PC-3 (cell line): ENCODE measurements at regions not wholly inside any gene's neighbourhood (a gene's known extent, or its start where the extent isn't known, plus 50 kb on each side); places are given as distances from the start of the nearest gene placed in this dataset.
"Not testable (repeated sequence)": the region's sequence is repeated elsewhere in the genome, so short reads cannot be mapped to it uniquely, and the experiment has no call there.

Experiments used
- ATAC-seq: fragments of 200-7000 bp; cut with Tn5 transposase; 2 replicates; pipeline ENCODE4 v1.9.1; 2020; ENCODE audit warnings: mild to moderate bottlenecking, moderate library complexity
- BruUV-seq: library from RNA; stranded (reverse); fragments of 400-500 nt; replicated peaks from 2 replicates; lab custom pipeline; 2021; lab: Mats Ljungman, UMichigan
- CTCF ChIA-PET: fragments of 300-600 bp; sonication (Branson Sonifier 250); formaldehyde crosslinking; loops from one replicate; lab custom pipeline; 2022; ENCODE audit warnings: antibody characterized with exemption; lab: Charles Lee
- POLR2A ChIA-PET: fragments of 300-600 bp; sonication (Branson Sonifier 250); formaldehyde crosslinking; loops from one replicate; lab custom pipeline; 2022; ENCODE audit warnings: antibody characterized with exemption; ENCODE audit not compliant: unreplicated experiment; lab: Charles Lee
- DNase-seq: peaks from one replicate; pipeline ENCODE4 v3.0.0-alpha.2; 2015
- H2AFZ ChIP-seq: fragments of 300-600 bp; sonication (generic); 2 replicates; pipeline ENCODE4 v1.6.0; 2016; ENCODE audit warnings: antibody characterized with exemption, low read length
- H3F3A ChIP-seq: fragments of 300-600 bp; sonication (generic); one replicate; pipeline ENCODE4 v1.6.0; 2017; ENCODE audit warnings: antibody characterized with exemption, low read length, control low read depth, mild to moderate bottlenecking; ENCODE audit not compliant: unreplicated experiment
- H3K27ac ChIP-seq: fragments of 300-600 bp; sonication (generic); 2 replicates; pipeline ENCODE4 v1.5.1; 2016; ENCODE audit warnings: mild to moderate bottlenecking, low read length
- H3K27me3 ChIP-seq: fragments of 300-600 bp; sonication (generic); 2 replicates; pipeline ENCODE4 v1.6.1; 2016; ENCODE audit warnings: low read length, mixed read lengths
- H3K36me3 ChIP-seq: fragments of 300-600 bp; sonication (generic); 2 replicates; pipeline ENCODE4 v1.6.1; 2016; ENCODE audit warnings: low read depth, mixed run types, low read length, mixed read lengths
- H3K4me1 ChIP-seq: fragments of 300-600 bp; sonication (generic); 2 replicates; pipeline ENCODE4 v1.5.1; 2016; ENCODE audit warnings: low read length; ENCODE audit not compliant: insufficient read depth
- H3K4me2 ChIP-seq: fragments of 300-600 bp; sonication (generic); 2 replicates; pipeline ENCODE4 v1.6.0; 2016; ENCODE audit warnings: low read length
- H3K4me3 ChIP-seq: fragments of 300-600 bp; sonication (generic); 2 replicates; pipeline ENCODE4 v1.5.1; 2016; ENCODE audit warnings: mild to moderate bottlenecking, low read length, mixed read lengths
- H3K79me2 ChIP-seq: fragments of 300-600 bp; sonication (generic); 2 replicates; pipeline ENCODE4 v1.6.1; 2017; ENCODE audit warnings: low read length, mixed read lengths
- H3K9ac ChIP-seq: fragments of 300-600 bp; sonication (generic); 2 replicates; pipeline ENCODE4 v1.6.0; 2016; ENCODE audit warnings: mild to moderate bottlenecking, low read length
- H3K9me2 ChIP-seq: fragments of 300-600 bp; sonication (generic); replicated peaks from 2 replicates; pipeline ENCODE4 v1.6.1; 2016; ENCODE audit warnings: mixed run types, low read length, mixed read lengths
- H3K9me3 ChIP-seq: fragments of 300-600 bp; sonication (generic); 2 replicates; pipeline ENCODE4 v1.6.1; 2016; ENCODE audit warnings: low read length, mixed read lengths
- H4K20me1 ChIP-seq: fragments of 300-600 bp; sonication (generic); 2 replicates; pipeline ENCODE4 v1.6.1; 2016; ENCODE audit warnings: low read length, mixed read lengths
- CTCF ChIP-seq: fragments of 300-600 bp; sonication (generic); conservative IDR thresholded peaks from 2 replicates; pipeline ENCODE4 v1.5.1; 2017; ENCODE audit warnings: antibody characterized with exemption, low read depth, mild to moderate bottlenecking, low read length
- EZH2 ChIP-seq: fragments of 300-600 bp; sonication (generic); IDR thresholded peaks from one replicate; pipeline ENCODE4 v1.6.1; 2017; ENCODE audit warnings: antibody characterized with exemption, mild to moderate bottlenecking, low read length; ENCODE audit not compliant: unreplicated experiment
- EZH2phosphoT487 ChIP-seq: fragments of 300-600 bp; sonication (generic); IDR thresholded peaks from 2 replicates; pipeline ENCODE4 v1.6.1; 2018; ENCODE audit warnings: mild to moderate bottlenecking, antibody characterized with exemption, low read length, borderline replicate concordance
- intact Hi-C: fragments of 100-400 bp; cut with micrococcal nuclease; formaldehyde crosslinking; loops from 2 replicates; pipeline ENCODE4 v1.9.0; 2023

GRCh38 chr15:69924531-69924930 is 173.2 kb downstream of the TLE3 start:
- Histone ChIP-seq H4K20me1 (no peaks in the 10 kb centered on the region), H3K9me3 (no peaks in the 10 kb centered on the region), H2AFZ (no peak overlapping the region), H3K4me2 (no peak overlapping the region), H3K9ac (no peak overlapping the region), H3K4me1 (no peaks in the 10 kb centered on the region), H3F3A (no peaks in the 10 kb centered on the region), H3K4me3 (no peak overlapping the region), H3K27me3 (no peaks in the 10 kb centered on the region), H3K9me2 (no peaks in the 10 kb centered on the region), H3K27ac (no peak overlapping the region), H3K79me2 (no peaks in the 10 kb centered on the region), H3K36me3 (no peaks in the 10 kb centered on the region)
- no peak for TF ChIP-seq EZH2
- TF ChIP-seq CTCF: no peak
- TF ChIP-seq EZH2phosphoT487: no peak
- ATAC-seq (no peak), DNase-seq (no peak)
- BruUV-seq: no TSS peak
- POLR2A ChIA-PET: no interaction called here
- CTCF ChIA-PET: no interaction called here
- intact Hi-C loops: no loop called here

- no peaks in the 10 kb centered on the region for H3K36me3 ChIP-seq
- no peaks in the 10 kb centered on the region for H3K27me3 ChIP-seq
- ChIA-PET POLR2A (no interaction called here), CTCF (no interaction called here)
- no peaks in the 10 kb centered on the region for H3K9me2 ChIP-seq
- BruUV-seq: no TSS peak
- H3K4me1 ChIP-seq: no peaks in the 10 kb centered on the region
- H3K9ac ChIP-seq: no peak overlapping the region
- H3K79me2 ChIP-seq: no peaks in the 10 kb centered on the region
- H3K9me3 ChIP-seq: no peaks in the 10 kb centered on the region
- TF ChIP-seq EZH2phosphoT487 (no peak), CTCF (no peak), EZH2 (no peak)
- no peak overlapping the region for H3K4me3 ChIP-seq
- ATAC-seq (no peak), DNase-seq (peak; percentile 39)
- H3F3A ChIP-seq: no peaks in the 10 kb centered on the region
- intact Hi-C loops: no loop called here
- H3K27ac ChIP-seq: no peak overlapping the region
- H4K20me1 ChIP-seq: no peaks in the 10 kb centered on the region
- no peak overlapping the region for H2AFZ ChIP-seq
- H3K4me2 ChIP-seq: no peak overlapping the region
Observed at GRCh38 chr15:69926006-69926405, 171.7 kb downstream of the TLE3 start.

GRCh38 chr15:69926721-69927120 is 171.0 kb downstream of the TLE3 start:
- Histone ChIP-seq H3K36me3 (no peaks in the 10 kb centered on the region), H3K27me3 (no peaks in the 10 kb centered on the region), H3K4me1 (no peaks in the 10 kb centered on the region), H3K9ac (no peak overlapping the region), H3K79me2 (no peaks in the 10 kb centered on the region), H3K4me2 (no peak overlapping the region), H3K4me3 (no peak overlapping the region), H3K9me2 (no peaks in the 10 kb centered on the region), H3F3A (no peaks in the 10 kb centered on the region), H4K20me1 (no peaks in the 10 kb centered on the region), H3K27ac (no peak overlapping the region), H2AFZ (no peak overlapping the region), H3K9me3 (no peaks in the 10 kb centered on the region)
- no peak for ATAC-seq
- intact Hi-C loops: no loop called here
- no TSS peak for BruUV-seq
- DNase-seq: no peak
- POLR2A ChIA-PET: no interaction called here
- TF ChIP-seq EZH2: no peak
- TF ChIP-seq CTCF: no peak
- TF ChIP-seq EZH2phosphoT487: no peak
- CTCF ChIA-PET: no interaction called here

- CTCF ChIA-PET, DNase-seq, H3K9ac ChIP-seq, H4K20me1 ChIP-seq, H3K4me1 ChIP-seq, ATAC-seq, H3K36me3 ChIP-seq, POLR2A ChIA-PET, intact Hi-C loops, H3F3A ChIP-seq, BruUV-seq, H3K79me2 ChIP-seq, H3K9me2 ChIP-seq, H3K27ac ChIP-seq, H3K27me3 ChIP-seq, H3K9me3 ChIP-seq, H3K4me3 ChIP-seq, H3K4me2 ChIP-seq, H2AFZ ChIP-seq: not testable (repeated sequence)
Observed at GRCh38 chr15:69928890-69929289, 168.8 kb downstream of the TLE3 start.
